H1 (cell line): ENCODE measurements at regions not wholly inside any gene's neighbourhood (a gene's known extent, or its start where the extent isn't known, plus 50 kb on each side); places are given as distances from the start of the nearest gene placed in this dataset.
A peak's percentile ranks its signal among the peaks of the same experiment; 100 is the strongest.

Experiments
- CTCF ChIA-PET: fragments of 300-600 bp; sonication (Branson Sonifier 250); formaldehyde crosslinking; loops from one replicate; lab custom pipeline; 2021; ENCODE audit not compliant: partially characterized antibody; lab: Charles Lee
- POLR2A ChIA-PET: fragments of 300-600 bp; sonication (Branson Sonifier 250); formaldehyde crosslinking; loops from one replicate; lab custom pipeline; 2021; ENCODE audit warnings: inconsistent platforms; ENCODE audit not compliant: partially characterized antibody; lab: Charles Lee
- DNase-seq, 2 experiments: peaks; one replicate each; pipeline versions ENCODE4 v3.0.0 to v3.0.0-alpha.2; 2010 to 2022; ENCODE audit warnings: low spot score in 2 of 2, low read depth in 1 of 2, mixed read lengths in 1 of 2
- FAIRE-seq: peaks from 2 replicates; lab custom pipeline; 2011; peaks lifted over from hg19 to GRCh38; lab: Jason Lieb, UNC
- H2AFZ ChIP-seq: 2 replicates; pipeline ENCODE4 v1.8.1; 2012; ENCODE audit warnings: low read length, inconsistent platforms
- H2AK5ac ChIP-seq: 2 replicates; pipeline ENCODE4 v1.6.1; 2013; ENCODE audit warnings: low read depth, low read length
- H2BK120ac ChIP-seq: replicated peaks from 2 replicates; pipeline ENCODE3; 2013; ENCODE audit warnings: low read depth, low read length, inconsistent platforms
- H2BK12ac ChIP-seq: 2 replicates; pipeline ENCODE4 v1.6.1; 2013; ENCODE audit warnings: low read depth, low read length
- H2BK15ac ChIP-seq: 2 replicates; pipeline ENCODE4 v1.6.1; 2013; ENCODE audit warnings: low read length
- H2BK20ac ChIP-seq: 2 replicates; pipeline ENCODE4 v1.6.1; 2013; ENCODE audit warnings: low read length
- H2BK5ac ChIP-seq: 2 replicates; pipeline ENCODE4 v1.6.1; 2013; ENCODE audit warnings: low read depth, low read length
- H3K14ac ChIP-seq: 2 replicates; pipeline ENCODE4 v1.6.1; 2013; ENCODE audit warnings: inconsistent platforms; ENCODE audit not compliant: insufficient read length
- H3K18ac ChIP-seq: 2 replicates; pipeline ENCODE4 v1.6.1; 2013; ENCODE audit warnings: low read length; ENCODE audit errors: extremely low read depth
- H3K23ac ChIP-seq: 2 replicates; pipeline ENCODE4 v1.6.1; 2013; ENCODE audit warnings: inconsistent platforms; ENCODE audit not compliant: insufficient read length
- H3K23me2 ChIP-seq: 2 replicates; pipeline ENCODE4 v1.6.1; 2013; ENCODE audit warnings: low read depth, low read length
- H3K27ac ChIP-seq: 2 replicates; pipeline ENCODE4 v1.6.1; 2011; ENCODE audit warnings: low read depth, low read length, inconsistent platforms
- H3K27me3 ChIP-seq, 4 experiments: replicated peaks in 1 of 4; 1 replicate in 1 of 4; 2 replicates in 3 of 4; pipeline versions ENCODE4 v1.6.1 to v1.8.1; 2011 to 2013; ENCODE audit warnings: low read length in 3 of 4, mild to moderate bottlenecking in 3 of 4, inconsistent platforms in 2 of 4, mixed read lengths in 2 of 4, moderate library complexity in 1 of 4; ENCODE audit not compliant: control insufficient read depth in 3 of 4, insufficient read depth in 3 of 4; ENCODE audit errors: extremely low read depth in 1 of 4
- H3K36me3 ChIP-seq, 4 experiments: 2 replicates each; pipeline versions ENCODE4 v1.6.1 to v1.8.1; 2011 to 2013; ENCODE audit warnings: mild to moderate bottlenecking in 4 of 4, low read length in 3 of 4, moderate library complexity in 2 of 4, control low read depth in 1 of 4, inconsistent platforms in 1 of 4; ENCODE audit not compliant: insufficient read depth in 4 of 4, control insufficient read depth in 2 of 4
- H3K4ac ChIP-seq: replicated peaks from 2 replicates; pipeline ENCODE3; 2013; ENCODE audit warnings: low read length, low read depth, mixed read lengths, inconsistent platforms; ENCODE audit not compliant: insufficient read length
- H3K4me1 ChIP-seq, 4 experiments: replicated peaks in 1 of 4; 1 replicate in 1 of 4; 2 replicates in 3 of 4; pipeline versions ENCODE4 v1.6.1 to v1.8.1; 2011 to 2013; ENCODE audit warnings: low read length in 3 of 4, inconsistent platforms in 2 of 4, mixed read lengths in 1 of 4; ENCODE audit not compliant: insufficient read depth in 4 of 4, control insufficient read depth in 3 of 4
- H3K4me2 ChIP-seq, 2 experiments: 2 replicates each; pipeline versions ENCODE4 v1.6.1 to v1.8.1; 2011 to 2013; ENCODE audit warnings: low read depth in 2 of 2, low read length in 2 of 2, control low read depth in 1 of 2, inconsistent platforms in 1 of 2, mild to moderate bottlenecking in 1 of 2; ENCODE audit not compliant: insufficient read depth in 1 of 2
- H3K4me3 ChIP-seq, 4 experiments: fragments of 200-600, 300-600 bp in 1 of 4; sonication (generic), shearing (Covaris generic), sonication (Bioruptor Twin) in 1 of 4; 2 replicates each; pipeline versions ENCODE4 v1.5.1 to v1.8.1; 2011 to 2016; ENCODE audit warnings: low read length in 4 of 4, low read depth in 3 of 4, control low read depth in 2 of 4, inconsistent platforms in 2 of 4, mild to moderate bottlenecking in 2 of 4, mixed read lengths in 1 of 4, moderate library complexity in 1 of 4; ENCODE audit not compliant: insufficient read depth in 2 of 4; ENCODE audit errors: extremely low read depth in 1 of 4
- H3K56ac ChIP-seq: replicated peaks from 2 replicates; pipeline ENCODE3; 2013; ENCODE audit warnings: low read depth, mild to moderate bottlenecking, mixed read lengths, low read length, inconsistent platforms; ENCODE audit not compliant: insufficient read length
- H3K79me1 ChIP-seq: 2 replicates; pipeline ENCODE4 v1.6.1; 2013; ENCODE audit warnings: low read depth, low read length, control low read depth
- H3K79me2 ChIP-seq, 2 experiments: 2 replicates each; pipeline versions ENCODE4 v1.6.1 to v1.8.1; 2012 to 2013; ENCODE audit warnings: low read length in 2 of 2, mild to moderate bottlenecking in 2 of 2, inconsistent platforms in 1 of 2; ENCODE audit not compliant: insufficient read depth in 2 of 2, control insufficient read depth in 1 of 2
- H3K9ac ChIP-seq, 4 experiments: replicated peaks in 1 of 4; 1 replicate in 1 of 4; 2 replicates in 3 of 4; pipeline versions ENCODE4 v1.6.1 to v1.8.1; 2011 to 2013; ENCODE audit warnings: low read depth in 3 of 4, low read length in 3 of 4, control low read depth in 2 of 4, mild to moderate bottlenecking in 2 of 4, moderate library complexity in 2 of 4, inconsistent platforms in 1 of 4; ENCODE audit errors: extremely low read depth in 1 of 4
- H3K9me3 ChIP-seq, 2 experiments: 2 replicates each; pipeline versions ENCODE4 v1.6.1 to v1.8.1; 2012 to 2013; ENCODE audit warnings: mild to moderate bottlenecking in 2 of 2, moderate library complexity in 2 of 2, control low read depth in 1 of 2, inconsistent platforms in 1 of 2, low read depth in 1 of 2, low read length in 1 of 2, mixed read lengths in 1 of 2; ENCODE audit not compliant: insufficient read depth in 2 of 2
- H4K20me1 ChIP-seq, 2 experiments: replicated peaks in 1 of 2; 2 replicates each; pipeline versions ENCODE3 to v1.8.1; 2011 to 2013; ENCODE audit warnings: inconsistent platforms in 2 of 2, low read length in 2 of 2, mild to moderate bottlenecking in 1 of 2; ENCODE audit not compliant: insufficient read depth in 2 of 2, control insufficient read depth in 1 of 2
- H4K5ac ChIP-seq: 2 replicates; pipeline ENCODE4 v1.6.1; 2013; ENCODE audit warnings: low read length, low read depth, mixed read lengths, inconsistent platforms; ENCODE audit not compliant: insufficient read length
- H4K8ac ChIP-seq: 2 replicates; pipeline ENCODE4 v1.8.0; 2013; ENCODE audit warnings: mild to moderate bottlenecking, moderate library complexity, low read length, inconsistent platforms; ENCODE audit not compliant: insufficient read depth; ENCODE audit errors: extremely low read depth
- H4K91ac ChIP-seq: replicated peaks from 2 replicates; pipeline ENCODE3; 2013; ENCODE audit warnings: low read length, mixed read lengths, inconsistent platforms; ENCODE audit not compliant: insufficient read length
- EGR1 ChIP-seq: IDR thresholded peaks from 2 replicates; pipeline ENCODE4 v1.6.1; 2011; ENCODE audit warnings: low read depth, low read length, borderline replicate concordance
- RXRA ChIP-seq: IDR thresholded peaks from 2 replicates; pipeline ENCODE4 v1.6.1; 2011; ENCODE audit warnings: low read depth, mild to moderate bottlenecking, low read length, moderate library complexity; ENCODE audit not compliant: insufficient read depth
- SP1 ChIP-seq: IDR thresholded peaks from 2 replicates; pipeline ENCODE4 v1.6.1; 2011; ENCODE audit warnings: low read depth, low read length
- TEAD4 ChIP-seq: IDR thresholded peaks from 2 replicates; pipeline ENCODE4 v1.6.1; 2012; ENCODE audit warnings: low read depth, low read length, inconsistent platforms, mixed read lengths
- WGBS, 2 experiments: shearing (Covaris generic) in 1 of 2; methylation state at CpG; one replicate each; pipeline versions ENCODE4 v1.1.6 to v1.1.7; 2013 to 2015; ENCODE audit warnings: low lambda C conversion rate in 2 of 2, mixed read lengths in 2 of 2, inconsistent platforms in 1 of 2, low coverage in 1 of 2, missing lambda C conversion rate in 1 of 2; ENCODE audit not compliant: insufficient replicate concordance in 2 of 2, insufficient coverage in 1 of 2, insufficient read length in 1 of 2; ENCODE audit errors: extremely low coverage in 1 of 2, missing lambda C conversion rate in 1 of 2; 5-methylcytosine and 5-hydroxymethylcytosine counted together

DNA sequence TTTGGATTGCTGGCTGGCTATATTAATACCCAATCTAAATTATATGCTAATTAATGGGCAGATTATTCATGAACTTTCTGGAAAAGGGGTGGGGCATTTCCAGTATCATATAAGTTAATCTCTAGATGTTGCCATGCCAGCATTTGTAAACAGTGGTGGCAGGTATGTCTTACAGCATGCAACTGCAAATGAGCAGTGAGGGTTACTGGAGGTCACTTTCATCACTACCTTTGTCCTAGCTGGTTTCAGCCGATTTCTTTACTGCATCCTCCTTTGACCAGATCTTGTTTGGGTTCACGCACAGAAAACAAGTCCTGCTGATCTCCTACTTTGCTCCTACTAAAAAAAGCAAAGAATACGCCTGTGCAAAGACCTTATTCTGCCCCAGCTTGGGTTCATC, 89.1 kb upstream of the USP47 start:
- Histone ChIP-seq H3K23me2 (no peaks in the 10 kb centered on the region), H3K27ac (no peak overlapping the region; the same call in 1 of the 2 replicates), H2BK5ac (no peak overlapping the region), H3K9ac (no peak overlapping the region; a peak in 1 of 7 replicates), H3K4me3 (no peak overlapping the region), H3K79me2 (no peaks in the 10 kb centered on the region), H4K8ac (no peak overlapping the region), H2AFZ (no peak overlapping the region), H3K9me3 (peaks cover 4 to 6% of the 10 kb centered on the region in 2 experiments; a peak in 2 of 4 replicates), H2BK20ac (no peak overlapping the region), H3K79me1 (no peaks in the 10 kb centered on the region), H4K20me1 (no peaks in the 10 kb centered on the region), H3K18ac (no peak overlapping the region), H2BK120ac (no peak overlapping the region), H2AK5ac (peak overlapping the region; percentile 41; the same call in 1 of the 2 replicates), H3K4me2 (no peak overlapping the region), H2BK15ac (no peak overlapping the region), H4K91ac (no peak overlapping the region), H3K23ac (no peak overlapping the region), H3K4ac (no peak overlapping the region), H2BK12ac (peak overlapping the region; percentile 20; the same call in 1 of the 2 replicates), H3K56ac (no peak overlapping the region), H4K5ac (no peak overlapping the region), H3K4me1 (peaks cover 0 to 10% (median 3%) of the 10 kb centered on the region in 4 experiments; a peak in 3 of 7 replicates), H3K36me3 (no peaks in the 10 kb centered on the region), H3K27me3 (no peaks in the 10 kb centered on the region), H3K14ac (no peak overlapping the region)
- CTCF ChIA-PET = interaction anchor here (1.0 to 1.3 kb wide), 6 partner anchors 10 to 716 kb away, joined by 3 to 6 read pairs (median 5); no protein-coding TSS in a partner anchor
- WGBS, 2 experiments = 80% methylated on average over 3 of the region's 3 CpGs; no CpG with 5 or more reads in 1 of the 2 experiments
- POLR2A ChIA-PET = interaction anchor here (0.5 kb wide), 1 partner anchor 589 kb away, joined by 3 read pairs; no protein-coding TSS in a partner anchor
- no peak for DNase-seq
- TF ChIP-seq RXRA (peak; percentile 84; the same call in 1 of the 2 replicates), TEAD4 (0 out of 2 replicates have a peak, but pooled peaks have one; percentile 36), EGR1 (no peak), SP1 (peak; percentile 28; the same call in 1 of the 2 replicates)
- no peak for FAIRE-seq
